Astrocyte (in vitro differentiated cells and primary cell): ENCODE measurements at regions not wholly inside any gene's neighbourhood (a gene's known extent, or its start where the extent isn't known, plus 50 kb on each side); places are given as distances from the start of the nearest gene placed in this dataset.

Experiments used
- CTCF ChIP-seq: IDR thresholded peaks from 2 replicates; pipeline ENCODE4 v1.5.1; 2011; ENCODE audit warnings: low read depth, mild to moderate bottlenecking, inconsistent platforms, low read length, moderate library complexity; ENCODE audit not compliant: insufficient read depth
- EZH2 ChIP-seq: IDR thresholded peaks from 2 replicates; pipeline ENCODE4 v1.6.1; 2012; ENCODE audit warnings: mild to moderate bottlenecking, low read length, inconsistent platforms; ENCODE audit not compliant: insufficient read depth

- TF ChIP-seq CTCF (no peak), EZH2 (no peak)
These were observed 857.2 kb upstream of the COX7C start for GRCh38 chr5:85760519-85760918.
